HCT116 (cell line): ENCODE measurements at regions not wholly inside any gene's neighbourhood (a gene's known extent, or its start where the extent isn't known, plus 50 kb on each side); places are given as distances from the start of the nearest gene placed in this dataset.

Experiments
- ATAC-seq: fragments of 200-7000 bp; cut with Tn5 transposase; 2 replicates; pipeline ENCODE4 v1.9.1; 2020; ENCODE audit warnings: mild to moderate bottlenecking, moderate library complexity
- BruUV-seq: library from RNA; stranded (reverse); fragments of 400-500 nt; replicated peaks from 2 replicates; lab custom pipeline; 2021; lab: Mats Ljungman, UMichigan
- CTCF ChIA-PET: fragments of 300-600 bp; sonication (Branson Sonifier 250); formaldehyde crosslinking; loops from one replicate; lab custom pipeline; 2021; ENCODE audit warnings: antibody characterized with exemption; lab: Charles Lee
- POLR2A ChIA-PET: fragments of 300-600, 350-600 bp; sonication (Branson Sonifier 250); formaldehyde crosslinking; loops from one replicate; lab custom pipeline; 2021; ENCODE audit warnings: antibody characterized with exemption; lab: Charles Lee
- RAD21 ChIA-PET, 2 experiments: fragments of 300-600 bp; sonication (Branson Sonifier 250); formaldehyde crosslinking; loops; one replicate each; lab custom pipeline; 2023; ENCODE audit warnings: low total read pairs in 2 of 2; ENCODE audit not compliant: uncharacterized antibody in 2 of 2, unreplicated experiment in 2 of 2, low non-redundant PET in 1 of 2; lab: Charles Lee
- DNase-seq: peaks from one replicate; pipeline ENCODE4 v3.0.0-alpha.2; 2010; ENCODE audit warnings: low read depth, low spot score
- H2AFZ ChIP-seq: fragments of 200-600 bp; shearing (Covaris generic), sonication (generic); 2 replicates; pipeline ENCODE4 v1.6.1; 2017; ENCODE audit warnings: low read depth, mixed run types, mixed read lengths, antibody characterized with exemption, low read length; ENCODE audit not compliant: poor library complexity, severe bottlenecking
- H3K27ac ChIP-seq: 2 replicates; pipeline ENCODE4 v1.5.1; 2012; ENCODE audit warnings: low read depth, low read length
- H3K27me3 ChIP-seq: fragments of 200-600 bp; sonication (generic); 2 replicates; pipeline ENCODE4 v1.6.1; 2016; ENCODE audit warnings: mixed run types, low read length, mixed read lengths; ENCODE audit not compliant: insufficient read depth
- H3K36me3 ChIP-seq, 2 experiments: fragments of 200-500 bp in 1 of 2; fragments of 200-600 bp in 1 of 2; sonication (Bioruptor generic) in 1 of 2; sonication (generic) in 1 of 2; 2 replicates each; pipeline versions ENCODE4 v1.5.1 to v1.6.1; 2014 to 2016; ENCODE audit warnings: low read length in 2 of 2, inconsistent platforms in 1 of 2, mixed read lengths in 1 of 2, mixed run types in 1 of 2; ENCODE audit not compliant: insufficient read depth in 2 of 2, control insufficient read depth in 1 of 2
- H3K4me1 ChIP-seq, 2 experiments: fragments of 200-600 bp in 1 of 2; sonication (generic) in 1 of 2; 2 replicates each; pipeline versions ENCODE4 v1.5.1 to v1.6.1; 2012 to 2017; ENCODE audit warnings: low read length in 2 of 2, inconsistent platforms in 1 of 2, mild to moderate bottlenecking in 1 of 2, mixed read lengths in 1 of 2, mixed run types in 1 of 2, moderate library complexity in 1 of 2; ENCODE audit not compliant: insufficient read depth in 2 of 2, control insufficient read depth in 1 of 2
- H3K4me2 ChIP-seq: fragments of 200-600 bp; sonication (generic); 2 replicates; pipeline ENCODE4 v1.6.1; 2017; ENCODE audit warnings: mixed run types, low read length, mixed read lengths
- H3K4me3 ChIP-seq, 2 experiments: fragments of 200-600 bp in 1 of 2; sonication (generic) in 1 of 2; replicated peaks in 1 of 2; 2 replicates each; pipeline ENCODE4 v1.5.1; 2011 to 2016; ENCODE audit warnings: low read length in 2 of 2, control low read depth in 1 of 2, low read depth in 1 of 2, mild to moderate bottlenecking in 1 of 2, mixed read lengths in 1 of 2, mixed run types in 1 of 2
- H3K79me2 ChIP-seq: fragments of 200-600 bp; sonication (generic); 2 replicates; pipeline ENCODE4 v1.6.1; 2017; ENCODE audit warnings: mild to moderate bottlenecking, mixed run types, low read length, moderate library complexity, mixed read lengths; ENCODE audit not compliant: insufficient read depth
- H3K9ac ChIP-seq: fragments of 200-600 bp; sonication (generic); 2 replicates; pipeline ENCODE4 v1.6.1; 2016; ENCODE audit warnings: low read length, mixed read lengths
- H3K9me2 ChIP-seq: fragments of 200-600 bp; sonication (generic), shearing (Covaris generic); 2 replicates; pipeline ENCODE4 v1.6.1; 2017; ENCODE audit warnings: mixed run types, mild to moderate bottlenecking, moderate library complexity; ENCODE audit not compliant: insufficient read depth
- H3K9me3 ChIP-seq, 2 experiments: fragments of 200-500 bp in 1 of 2; fragments of 200-600 bp in 1 of 2; sonication (Bioruptor generic) in 1 of 2; sonication (generic) in 1 of 2; 2 replicates each; pipeline ENCODE4 v1.6.1; 2014 to 2017; ENCODE audit warnings: low read length in 2 of 2, mixed read lengths in 2 of 2, inconsistent platforms in 1 of 2, low read depth in 1 of 2, mild to moderate bottlenecking in 1 of 2, mixed run types in 1 of 2, moderate library complexity in 1 of 2; ENCODE audit not compliant: control insufficient read depth in 1 of 2, insufficient read depth in 1 of 2
- H4K20me1 ChIP-seq: fragments of 200-600 bp; sonication (generic), shearing (Covaris generic); 2 replicates; pipeline ENCODE4 v1.6.1; 2017; ENCODE audit warnings: mixed run types, mild to moderate bottlenecking, moderate library complexity; ENCODE audit not compliant: insufficient read depth
- ATF3 ChIP-seq: IDR thresholded peaks from 2 replicates; pipeline ENCODE4 v1.6.1; 2012
- EGR1 ChIP-seq: IDR thresholded peaks from 2 replicates; pipeline ENCODE4 v1.6.1; 2012; ENCODE audit warnings: low read depth
- ELF1 ChIP-seq: IDR thresholded peaks from 2 replicates; pipeline ENCODE4 v1.6.1; 2012; ENCODE audit warnings: low read depth, borderline replicate concordance
- EZH2 ChIP-seq: fragments of 200-600 bp; sonication (generic); IDR thresholded peaks from 2 replicates; pipeline ENCODE4 v1.6.1; 2017; ENCODE audit warnings: antibody characterized with exemption, mixed run types
- POLR2AphosphoS5 ChIP-seq: IDR thresholded peaks from 2 replicates; pipeline ENCODE4 v1.6.1; 2011; ENCODE audit warnings: mild to moderate bottlenecking, low read depth, low read length, moderate library complexity
- RAD21 ChIP-seq: IDR thresholded peaks from 2 replicates; pipeline ENCODE4 v1.6.1; 2012; ENCODE audit warnings: low read depth, mild to moderate bottlenecking
- YY1 ChIP-seq: IDR thresholded peaks from 2 replicates; pipeline ENCODE4 v1.6.1; 2011; ENCODE audit warnings: low read length, low read depth, moderate library complexity, mild to moderate bottlenecking; ENCODE audit not compliant: insufficient replicate concordance; ENCODE audit errors: extremely low read depth
- intact Hi-C: fragments of 100-400 bp; cut with micrococcal nuclease; formaldehyde crosslinking; loops from 2 replicates; pipeline ENCODE4 v1.10.0; 2022
- TF ChIP-seq, protein P1 (sequence below), 3 experiments: fragments of 200-600 bp in 1 of 3; sonication (generic) in 1 of 3; IDR thresholded peaks in 2 of 3; conservative IDR thresholded peaks in 1 of 3; 2 replicates each; pipeline ENCODE4 v1.5.1; 2012 to 2017; ENCODE audit warnings: low read depth in 2 of 3, low read length in 2 of 3, antibody characterized with exemption in 1 of 3, borderline replicate concordance in 1 of 3, control low read depth in 1 of 3, mild to moderate bottlenecking in 1 of 3, mixed read lengths in 1 of 3, mixed run types in 1 of 3, moderate library complexity in 1 of 3; ENCODE audit not compliant: insufficient read depth in 1 of 3
- TF ChIP-seq, protein P2 (sequence below): IDR thresholded peaks from 2 replicates; pipeline ENCODE4 v1.6.1; 2012
- TF ChIP-seq, protein P3 (sequence below): IDR thresholded peaks from 2 replicates; pipeline ENCODE4 v1.6.1; 2012; ENCODE audit warnings: low read depth

- BruUV-seq, result no TSS peak
- no peaks in the 10 kb centered on the region for H3K4me1 ChIP-seq
- no peaks in the 10 kb centered on the region for H3K9me3 ChIP-seq
- no peaks in the 10 kb centered on the region for H3K36me3 ChIP-seq
- DNase-seq, result no peak
- no peak overlapping the region for H3K4me3 ChIP-seq
- H3K9me2 ChIP-seq, result no peaks in the 10 kb centered on the region
- peaks cover 7% of the 10 kb centered on the region; the same call in 1 of the 2 replicates for H3K27me3 ChIP-seq
- H2AFZ ChIP-seq, result no peak overlapping the region
- no peaks in the 10 kb centered on the region for H3K79me2 ChIP-seq
- ChIA-PET CTCF (interaction anchor here (0.9 kb wide), 1 partner anchor 9 kb away, joined by 3 read pairs; no protein-coding TSS in a partner anchor), RAD21 (no interaction called here), POLR2A (no interaction called here)
- intact Hi-C loops, result loop anchor here (10.0 kb wide), 1 partner anchor 206 kb away; no protein-coding TSS in a partner anchor
- H4K20me1 ChIP-seq, result no peaks in the 10 kb centered on the region
- no peak for ATAC-seq
- no peak overlapping the region for H3K4me2 ChIP-seq
- no peak overlapping the region for H3K9ac ChIP-seq
- H3K27ac ChIP-seq, result no peak overlapping the region
- TF ChIP-seq, protein P1, sequence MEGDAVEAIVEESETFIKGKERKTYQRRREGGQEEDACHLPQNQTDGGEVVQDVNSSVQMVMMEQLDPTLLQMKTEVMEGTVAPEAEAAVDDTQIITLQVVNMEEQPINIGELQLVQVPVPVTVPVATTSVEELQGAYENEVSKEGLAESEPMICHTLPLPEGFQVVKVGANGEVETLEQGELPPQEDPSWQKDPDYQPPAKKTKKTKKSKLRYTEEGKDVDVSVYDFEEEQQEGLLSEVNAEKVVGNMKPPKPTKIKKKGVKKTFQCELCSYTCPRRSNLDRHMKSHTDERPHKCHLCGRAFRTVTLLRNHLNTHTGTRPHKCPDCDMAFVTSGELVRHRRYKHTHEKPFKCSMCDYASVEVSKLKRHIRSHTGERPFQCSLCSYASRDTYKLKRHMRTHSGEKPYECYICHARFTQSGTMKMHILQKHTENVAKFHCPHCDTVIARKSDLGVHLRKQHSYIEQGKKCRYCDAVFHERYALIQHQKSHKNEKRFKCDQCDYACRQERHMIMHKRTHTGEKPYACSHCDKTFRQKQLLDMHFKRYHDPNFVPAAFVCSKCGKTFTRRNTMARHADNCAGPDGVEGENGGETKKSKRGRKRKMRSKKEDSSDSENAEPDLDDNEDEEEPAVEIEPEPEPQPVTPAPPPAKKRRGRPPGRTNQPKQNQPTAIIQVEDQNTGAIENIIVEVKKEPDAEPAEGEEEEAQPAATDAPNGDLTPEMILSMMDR (IDR thresholded peaks at IDR 0.05 in 2 of 3, conservative IDR thresholded peaks at IDR 0.05 in 1 of 3; ENCODE audit: borderline replicate concordance in 1 of 3, insufficient read depth in 1 of 3, low read depth in 2 of 3, low read length in 2 of 3), result no peak
- TF ChIP-seq POLR2AphosphoS5 (no peak), RAD21 (no peak), YY1 (no peak), EGR1 (no peak)
- TF ChIP-seq, all 23 proteins: peak for 0
Observed at GRCh38 chr3:71921036-71921435, 136.1 kb upstream of the PROK2 start.

DNA sequence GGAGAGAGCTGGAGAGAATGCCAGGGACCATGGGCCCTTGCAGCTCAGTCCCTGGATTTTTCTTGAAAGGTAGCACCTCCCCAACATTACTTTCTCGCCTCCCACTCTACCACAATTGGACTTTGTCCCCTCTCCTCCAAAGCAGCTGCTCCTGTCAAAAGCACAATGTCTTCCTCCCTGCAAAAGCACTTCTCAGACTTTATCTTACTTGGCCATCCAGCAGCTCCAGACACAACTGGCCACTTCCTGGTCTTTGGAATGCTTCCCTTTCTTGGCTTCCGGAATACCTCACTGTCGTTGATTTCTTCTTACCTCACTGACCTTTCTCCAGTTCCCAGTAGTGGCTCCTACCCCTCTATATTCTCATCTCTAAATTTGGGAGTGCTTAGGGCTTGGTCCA, 134.6 kb upstream of the PROK2 start:
- no peak overlapping the region for H3K9ac ChIP-seq
- intact Hi-C loops, result no loop called here
- H3K9me3 ChIP-seq, result no peaks in the 10 kb centered on the region
- H3K4me3 ChIP-seq, result no peak overlapping the region
- H3K79me2 ChIP-seq, result no peaks in the 10 kb centered on the region
- no peaks in the 10 kb centered on the region for H3K4me1 ChIP-seq
- H3K36me3 ChIP-seq, result no peaks in the 10 kb centered on the region
- no peaks in the 10 kb centered on the region for H3K9me2 ChIP-seq
- POLR2A ChIA-PET, result no interaction called here
- CTCF ChIA-PET, result interaction anchor here (0.7 kb wide), 1 partner anchor 44 kb away, joined by 3 read pairs; no protein-coding TSS in a partner anchor
- H3K4me2 ChIP-seq, result no peak overlapping the region
- no peak overlapping the region for H3K27ac ChIP-seq
- no peak for ATAC-seq
- H3K27me3 ChIP-seq, result peaks cover 7% of the 10 kb centered on the region; the same call in 1 of the 2 replicates
- no TSS peak for BruUV-seq
- H4K20me1 ChIP-seq, result no peaks in the 10 kb centered on the region
- RAD21 ChIA-PET, result no interaction called here
- no peak overlapping the region for H2AFZ ChIP-seq
- no peak for DNase-seq
- TF ChIP-seq ELF1, result no peak
- no peak for TF ChIP-seq EZH2
- TF ChIP-seq, protein P2, sequence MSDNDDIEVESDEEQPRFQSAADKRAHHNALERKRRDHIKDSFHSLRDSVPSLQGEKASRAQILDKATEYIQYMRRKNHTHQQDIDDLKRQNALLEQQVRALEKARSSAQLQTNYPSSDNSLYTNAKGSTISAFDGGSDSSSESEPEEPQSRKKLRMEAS, result no peak
- TF ChIP-seq, protein P1 (IDR thresholded peaks at IDR 0.05 in 2 of 3, conservative IDR thresholded peaks at IDR 0.05 in 1 of 3; ENCODE audit: borderline replicate concordance in 1 of 3, insufficient read depth in 1 of 3, low read depth in 2 of 3, low read length in 2 of 3), result no peak
- no peak for TF ChIP-seq EGR1
- no peak for TF ChIP-seq RAD21
- TF ChIP-seq, protein P3, sequence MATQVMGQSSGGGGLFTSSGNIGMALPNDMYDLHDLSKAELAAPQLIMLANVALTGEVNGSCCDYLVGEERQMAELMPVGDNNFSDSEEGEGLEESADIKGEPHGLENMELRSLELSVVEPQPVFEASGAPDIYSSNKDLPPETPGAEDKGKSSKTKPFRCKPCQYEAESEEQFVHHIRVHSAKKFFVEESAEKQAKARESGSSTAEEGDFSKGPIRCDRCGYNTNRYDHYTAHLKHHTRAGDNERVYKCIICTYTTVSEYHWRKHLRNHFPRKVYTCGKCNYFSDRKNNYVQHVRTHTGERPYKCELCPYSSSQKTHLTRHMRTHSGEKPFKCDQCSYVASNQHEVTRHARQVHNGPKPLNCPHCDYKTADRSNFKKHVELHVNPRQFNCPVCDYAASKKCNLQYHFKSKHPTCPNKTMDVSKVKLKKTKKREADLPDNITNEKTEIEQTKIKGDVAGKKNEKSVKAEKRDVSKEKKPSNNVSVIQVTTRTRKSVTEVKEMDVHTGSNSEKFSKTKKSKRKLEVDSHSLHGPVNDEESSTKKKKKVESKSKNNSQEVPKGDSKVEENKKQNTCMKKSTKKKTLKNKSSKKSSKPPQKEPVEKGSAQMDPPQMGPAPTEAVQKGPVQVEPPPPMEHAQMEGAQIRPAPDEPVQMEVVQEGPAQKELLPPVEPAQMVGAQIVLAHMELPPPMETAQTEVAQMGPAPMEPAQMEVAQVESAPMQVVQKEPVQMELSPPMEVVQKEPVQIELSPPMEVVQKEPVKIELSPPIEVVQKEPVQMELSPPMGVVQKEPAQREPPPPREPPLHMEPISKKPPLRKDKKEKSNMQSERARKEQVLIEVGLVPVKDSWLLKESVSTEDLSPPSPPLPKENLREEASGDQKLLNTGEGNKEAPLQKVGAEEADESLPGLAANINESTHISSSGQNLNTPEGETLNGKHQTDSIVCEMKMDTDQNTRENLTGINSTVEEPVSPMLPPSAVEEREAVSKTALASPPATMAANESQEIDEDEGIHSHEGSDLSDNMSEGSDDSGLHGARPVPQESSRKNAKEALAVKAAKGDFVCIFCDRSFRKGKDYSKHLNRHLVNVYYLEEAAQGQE, result no peak
- no peak for TF ChIP-seq POLR2AphosphoS5
- TF ChIP-seq ATF3, result no peak
